SK-N-MC (cell line): ENCODE measurements at regions not wholly inside any gene's neighbourhood (a gene's known extent, or its start where the extent isn't known, plus 50 kb on each side); places are given as distances from the start of the nearest gene placed in this dataset.

Experiments used
- EZH2 ChIP-seq: fragments of 200-600 bp; sonication (generic); IDR thresholded peaks from one replicate; pipeline ENCODE4 v1.6.1; 2017; ENCODE audit warnings: antibody characterized with exemption
- POLR2AphosphoS5 ChIP-seq: IDR thresholded peaks from 2 replicates; pipeline ENCODE4 v1.6.1; 2012; ENCODE audit warnings: mild to moderate bottlenecking, low read depth, low read length, borderline replicate concordance

- TF ChIP-seq EZH2 (no peak), POLR2AphosphoS5 (peak; percentile 42; the same call in 1 of the 2 replicates)
These were observed 113.0 kb downstream of the TEX26 start for GRCh38 chr13:31045286-31046081.
